ENCODE measurements at regions not wholly inside any gene's neighbourhood (a gene's known extent, or its start where the extent isn't known, plus 50 kb on each side); places are given as distances from the start of the nearest gene placed in this dataset.

DNA sequence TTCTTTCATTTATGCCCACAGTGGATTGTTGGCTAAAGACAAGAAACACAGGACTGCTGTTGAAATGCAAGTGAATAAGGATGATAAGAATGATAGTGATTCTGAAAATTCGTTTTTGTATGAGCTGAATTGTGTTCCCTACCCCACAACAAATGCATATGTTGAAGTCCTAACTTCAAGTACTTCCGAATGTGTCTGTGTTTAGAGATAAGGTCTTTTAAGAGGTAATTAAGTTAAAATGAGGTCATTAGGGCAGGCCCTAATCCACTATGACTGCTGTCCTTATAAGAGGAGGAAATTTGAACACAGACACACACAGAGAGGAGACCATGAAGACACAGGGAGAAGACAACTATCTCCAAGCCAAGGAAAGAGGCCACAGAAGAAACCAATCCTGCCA, 126.6 kb upstream of the ACSL4 start:
- in situ Hi-C loops (cut with MboI; ENCODE audit: low sequenced_read_pairs, unreplicated experiment) = loop anchor here (10.0 kb wide), 1 partner anchor 145 kb away; no protein-coding TSS in a partner anchor
- TF ChIP-seq, protein P1, sequence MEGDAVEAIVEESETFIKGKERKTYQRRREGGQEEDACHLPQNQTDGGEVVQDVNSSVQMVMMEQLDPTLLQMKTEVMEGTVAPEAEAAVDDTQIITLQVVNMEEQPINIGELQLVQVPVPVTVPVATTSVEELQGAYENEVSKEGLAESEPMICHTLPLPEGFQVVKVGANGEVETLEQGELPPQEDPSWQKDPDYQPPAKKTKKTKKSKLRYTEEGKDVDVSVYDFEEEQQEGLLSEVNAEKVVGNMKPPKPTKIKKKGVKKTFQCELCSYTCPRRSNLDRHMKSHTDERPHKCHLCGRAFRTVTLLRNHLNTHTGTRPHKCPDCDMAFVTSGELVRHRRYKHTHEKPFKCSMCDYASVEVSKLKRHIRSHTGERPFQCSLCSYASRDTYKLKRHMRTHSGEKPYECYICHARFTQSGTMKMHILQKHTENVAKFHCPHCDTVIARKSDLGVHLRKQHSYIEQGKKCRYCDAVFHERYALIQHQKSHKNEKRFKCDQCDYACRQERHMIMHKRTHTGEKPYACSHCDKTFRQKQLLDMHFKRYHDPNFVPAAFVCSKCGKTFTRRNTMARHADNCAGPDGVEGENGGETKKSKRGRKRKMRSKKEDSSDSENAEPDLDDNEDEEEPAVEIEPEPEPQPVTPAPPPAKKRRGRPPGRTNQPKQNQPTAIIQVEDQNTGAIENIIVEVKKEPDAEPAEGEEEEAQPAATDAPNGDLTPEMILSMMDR (IDR thresholded peaks at IDR 0.05; ENCODE audit: borderline replicate concordance, control extremely low read depth, extremely low read depth, insufficient read depth, missing control alignments) = no peak
- DNase-seq (ENCODE audit: low spot score) = no peak

- no peak for DNase-seq (ENCODE audit: low spot score)
- TF ChIP-seq, protein P1 (IDR thresholded peaks at IDR 0.05; ENCODE audit: borderline replicate concordance, control extremely low read depth, extremely low read depth, insufficient read depth, missing control alignments) = no peak
- in situ Hi-C loops (cut with MboI; ENCODE audit: low sequenced_read_pairs, unreplicated experiment) = no loop called here
These were observed 129.4 kb upstream of the ACSL4 start for GRCh38 chrX:109862433-109862832.

- TF ChIP-seq, protein P1 (IDR thresholded peaks at IDR 0.05; ENCODE audit: borderline replicate concordance, control extremely low read depth, extremely low read depth, insufficient read depth, missing control alignments) = no peak
- in situ Hi-C loops (cut with MboI; ENCODE audit: low sequenced_read_pairs, unreplicated experiment) = no loop called here
- DNase-seq (ENCODE audit: low spot score) = no peak
These were observed 130.8 kb upstream of the ACSL4 start for GRCh38 chrX:109863811-109864210.

DNA sequence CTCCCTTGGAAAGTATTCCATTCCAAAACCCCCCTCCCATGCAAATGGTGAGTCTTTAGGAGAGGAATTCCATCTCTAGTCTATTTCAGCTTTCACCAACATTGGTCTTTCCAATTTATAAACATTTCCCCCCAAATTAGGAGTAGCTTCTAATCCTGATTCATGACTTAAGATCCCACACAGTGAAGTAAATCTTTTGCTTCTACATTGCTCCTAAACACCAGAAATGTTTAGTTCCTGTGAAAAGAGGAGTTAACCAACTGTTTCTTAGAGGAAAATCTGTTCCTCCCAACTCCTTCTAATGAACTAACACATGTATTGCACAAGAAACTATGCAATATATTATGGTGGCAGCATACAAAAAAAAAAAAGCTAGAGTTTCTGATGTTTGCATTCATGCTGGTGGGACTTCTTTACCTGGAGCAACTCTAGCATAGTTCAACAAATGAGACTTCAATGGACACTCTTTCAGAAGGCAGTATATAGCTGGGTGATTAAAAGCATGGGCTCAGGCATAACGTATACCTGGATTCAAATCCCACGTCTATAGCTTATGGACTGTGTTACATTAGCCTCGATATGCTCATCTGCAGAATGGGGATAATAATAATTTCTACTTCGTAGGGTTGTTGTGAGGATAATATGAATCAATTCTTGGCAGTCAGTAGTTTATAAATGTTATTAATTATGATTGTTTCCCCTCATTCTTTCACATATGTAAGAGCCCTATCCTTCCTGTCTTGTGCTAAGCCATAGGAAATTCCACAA, 131.6 kb upstream of the TMEM164 start:
- DNase-seq (ENCODE audit: low spot score) = no peak
- TF ChIP-seq, protein P1 (IDR thresholded peaks at IDR 0.05; ENCODE audit: borderline replicate concordance, control extremely low read depth, extremely low read depth, insufficient read depth, missing control alignments) = no peak
- in situ Hi-C loops (cut with MboI; ENCODE audit: low sequenced_read_pairs, unreplicated experiment) = no loop called here

DNA sequence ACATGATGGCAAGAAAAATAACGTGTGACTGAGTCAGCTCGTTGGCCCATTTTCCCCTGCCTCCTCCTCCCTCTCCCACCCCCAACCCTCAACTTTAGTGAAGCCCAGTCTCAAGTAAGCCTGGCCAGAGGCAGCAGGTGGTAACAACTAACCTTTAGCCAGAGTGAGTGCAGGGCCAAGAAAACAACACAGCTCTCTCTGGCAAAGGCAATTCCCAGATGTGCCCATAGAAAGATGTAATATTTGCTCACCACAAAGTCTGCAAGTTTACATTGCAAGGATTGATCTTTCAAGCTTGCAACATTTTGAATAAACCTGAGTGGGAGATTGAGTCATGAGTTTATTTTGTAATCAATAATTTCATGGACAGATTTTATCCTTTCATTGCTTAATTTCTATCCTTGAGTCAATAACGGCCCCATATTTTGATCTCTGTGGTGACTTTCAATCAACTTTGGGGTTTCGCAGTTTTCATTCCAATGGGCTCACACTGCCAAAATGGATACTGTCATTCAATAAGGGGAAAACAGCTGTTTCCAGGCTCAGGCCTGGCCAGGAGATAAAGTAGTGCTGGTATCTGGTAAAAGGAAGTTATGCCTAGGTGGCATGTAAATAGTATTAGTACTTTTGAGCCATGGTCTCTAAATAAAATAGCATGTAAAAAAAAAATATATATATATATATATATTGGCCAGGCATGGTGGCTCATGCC, 130.7 kb upstream of the TMEM164 start:
- in situ Hi-C loops (cut with MboI; ENCODE audit: low sequenced_read_pairs, unreplicated experiment) = no loop called here
- DNase-seq (ENCODE audit: low spot score) = no peak
- TF ChIP-seq, protein P1 (IDR thresholded peaks at IDR 0.05; ENCODE audit: borderline replicate concordance, control extremely low read depth, extremely low read depth, insufficient read depth, missing control alignments) = no peak

GRCh38 chrX:109873574-109873973, 129.3 kb upstream of the TMEM164 start:
- DNase-seq (ENCODE audit: low spot score) = no peak
- in situ Hi-C loops (cut with MboI; ENCODE audit: low sequenced_read_pairs, unreplicated experiment) = no loop called here
- TF ChIP-seq, protein P1 (IDR thresholded peaks at IDR 0.05; ENCODE audit: borderline replicate concordance, control extremely low read depth, extremely low read depth, insufficient read depth, missing control alignments) = no peak

Measured in GM13976 (cell line).